HCT116 (cell line): ENCODE measurements at regions not wholly inside any gene's neighbourhood (a gene's known extent, or its start where the extent isn't known, plus 50 kb on each side); places are given as distances from the start of the nearest gene placed in this dataset.

Experiments used
- ATAC-seq: fragments of 200-7000 bp; cut with Tn5 transposase; 2 replicates; pipeline ENCODE4 v1.9.1; 2020; ENCODE audit warnings: mild to moderate bottlenecking, moderate library complexity
- BruUV-seq: library from RNA; stranded (reverse); fragments of 400-500 nt; replicated peaks from 2 replicates; lab custom pipeline; 2021; lab: Mats Ljungman, UMichigan
- CTCF ChIA-PET: fragments of 300-600 bp; sonication (Branson Sonifier 250); formaldehyde crosslinking; loops from one replicate; lab custom pipeline; 2021; ENCODE audit warnings: antibody characterized with exemption; lab: Charles Lee
- POLR2A ChIA-PET: fragments of 300-600, 350-600 bp; sonication (Branson Sonifier 250); formaldehyde crosslinking; loops from one replicate; lab custom pipeline; 2021; ENCODE audit warnings: antibody characterized with exemption; lab: Charles Lee
- RAD21 ChIA-PET, 2 experiments: fragments of 300-600 bp; sonication (Branson Sonifier 250); formaldehyde crosslinking; loops; one replicate each; lab custom pipeline; 2023; ENCODE audit warnings: low total read pairs in 2 of 2; ENCODE audit not compliant: uncharacterized antibody in 2 of 2, unreplicated experiment in 2 of 2, low non-redundant PET in 1 of 2; lab: Charles Lee
- DNase-seq: peaks from one replicate; pipeline ENCODE4 v3.0.0-alpha.2; 2010; ENCODE audit warnings: low read depth, low spot score
- H2AFZ ChIP-seq: fragments of 200-600 bp; shearing (Covaris generic), sonication (generic); 2 replicates; pipeline ENCODE4 v1.6.1; 2017; ENCODE audit warnings: low read depth, mixed run types, mixed read lengths, antibody characterized with exemption, low read length; ENCODE audit not compliant: poor library complexity, severe bottlenecking
- H3K27ac ChIP-seq: 2 replicates; pipeline ENCODE4 v1.5.1; 2012; ENCODE audit warnings: low read depth, low read length
- H3K27me3 ChIP-seq: fragments of 200-600 bp; sonication (generic); 2 replicates; pipeline ENCODE4 v1.6.1; 2016; ENCODE audit warnings: mixed run types, low read length, mixed read lengths; ENCODE audit not compliant: insufficient read depth
- H3K36me3 ChIP-seq, 2 experiments: fragments of 200-500 bp in 1 of 2; fragments of 200-600 bp in 1 of 2; sonication (Bioruptor generic) in 1 of 2; sonication (generic) in 1 of 2; 2 replicates each; pipeline versions ENCODE4 v1.5.1 to v1.6.1; 2014 to 2016; ENCODE audit warnings: low read length in 2 of 2, inconsistent platforms in 1 of 2, mixed read lengths in 1 of 2, mixed run types in 1 of 2; ENCODE audit not compliant: insufficient read depth in 2 of 2, control insufficient read depth in 1 of 2
- H3K4me1 ChIP-seq, 2 experiments: fragments of 200-600 bp in 1 of 2; sonication (generic) in 1 of 2; 2 replicates each; pipeline versions ENCODE4 v1.5.1 to v1.6.1; 2012 to 2017; ENCODE audit warnings: low read length in 2 of 2, inconsistent platforms in 1 of 2, mild to moderate bottlenecking in 1 of 2, mixed read lengths in 1 of 2, mixed run types in 1 of 2, moderate library complexity in 1 of 2; ENCODE audit not compliant: insufficient read depth in 2 of 2, control insufficient read depth in 1 of 2
- H3K4me2 ChIP-seq: fragments of 200-600 bp; sonication (generic); 2 replicates; pipeline ENCODE4 v1.6.1; 2017; ENCODE audit warnings: mixed run types, low read length, mixed read lengths
- H3K4me3 ChIP-seq, 2 experiments: fragments of 200-600 bp in 1 of 2; sonication (generic) in 1 of 2; replicated peaks in 1 of 2; 2 replicates each; pipeline ENCODE4 v1.5.1; 2011 to 2016; ENCODE audit warnings: low read length in 2 of 2, control low read depth in 1 of 2, low read depth in 1 of 2, mild to moderate bottlenecking in 1 of 2, mixed read lengths in 1 of 2, mixed run types in 1 of 2
- H3K79me2 ChIP-seq: fragments of 200-600 bp; sonication (generic); 2 replicates; pipeline ENCODE4 v1.6.1; 2017; ENCODE audit warnings: mild to moderate bottlenecking, mixed run types, low read length, moderate library complexity, mixed read lengths; ENCODE audit not compliant: insufficient read depth
- H3K9ac ChIP-seq: fragments of 200-600 bp; sonication (generic); 2 replicates; pipeline ENCODE4 v1.6.1; 2016; ENCODE audit warnings: low read length, mixed read lengths
- H3K9me2 ChIP-seq: fragments of 200-600 bp; sonication (generic), shearing (Covaris generic); 2 replicates; pipeline ENCODE4 v1.6.1; 2017; ENCODE audit warnings: mixed run types, mild to moderate bottlenecking, moderate library complexity; ENCODE audit not compliant: insufficient read depth
- H3K9me3 ChIP-seq, 2 experiments: fragments of 200-500 bp in 1 of 2; fragments of 200-600 bp in 1 of 2; sonication (Bioruptor generic) in 1 of 2; sonication (generic) in 1 of 2; 2 replicates each; pipeline ENCODE4 v1.6.1; 2014 to 2017; ENCODE audit warnings: low read length in 2 of 2, mixed read lengths in 2 of 2, inconsistent platforms in 1 of 2, low read depth in 1 of 2, mild to moderate bottlenecking in 1 of 2, mixed run types in 1 of 2, moderate library complexity in 1 of 2; ENCODE audit not compliant: control insufficient read depth in 1 of 2, insufficient read depth in 1 of 2
- H4K20me1 ChIP-seq: fragments of 200-600 bp; sonication (generic), shearing (Covaris generic); 2 replicates; pipeline ENCODE4 v1.6.1; 2017; ENCODE audit warnings: mixed run types, mild to moderate bottlenecking, moderate library complexity; ENCODE audit not compliant: insufficient read depth
- CEBPB ChIP-seq: IDR thresholded peaks from 2 replicates; pipeline ENCODE4 v1.6.1; 2012; ENCODE audit warnings: low read depth
- EZH2 ChIP-seq: fragments of 200-600 bp; sonication (generic); IDR thresholded peaks from 2 replicates; pipeline ENCODE4 v1.6.1; 2017; ENCODE audit warnings: antibody characterized with exemption, mixed run types
- EZH2phosphoT487 ChIP-seq: fragments of 200-600 bp; IDR thresholded peaks from 2 replicates; pipeline ENCODE4 v1.6.1; 2018; ENCODE audit warnings: antibody characterized with exemption, borderline replicate concordance
- FOSL1 ChIP-seq: IDR thresholded peaks from 2 replicates; pipeline ENCODE4 v1.6.1; 2012; ENCODE audit warnings: low read depth
- JUND ChIP-seq: IDR thresholded peaks from 2 replicates; pipeline ENCODE4 v1.6.1; 2012
- MAX ChIP-seq: IDR thresholded peaks from 2 replicates; pipeline ENCODE4 v1.6.1; 2012
- REST ChIP-seq: IDR thresholded peaks from 2 replicates; pipeline ENCODE4 v1.6.1; 2012; ENCODE audit warnings: low read depth
- SIN3A ChIP-seq: IDR thresholded peaks from 2 replicates; pipeline ENCODE4 v1.6.1; 2012; ENCODE audit warnings: low read depth
- SP1 ChIP-seq: IDR thresholded peaks from 2 replicates; pipeline ENCODE4 v1.6.1; 2012; ENCODE audit warnings: low read depth
- SRF ChIP-seq: IDR thresholded peaks from 2 replicates; pipeline ENCODE4 v1.6.1; 2012; ENCODE audit warnings: low read depth
- TCF7L2 ChIP-seq: IDR thresholded peaks from 2 replicates; pipeline ENCODE4 v1.7.0; 2011; ENCODE audit warnings: borderline replicate concordance, inconsistent platforms; ENCODE audit not compliant: insufficient read depth, insufficient read length; ENCODE audit errors: extremely low read depth
- YY1 ChIP-seq: IDR thresholded peaks from 2 replicates; pipeline ENCODE4 v1.6.1; 2011; ENCODE audit warnings: low read length, low read depth, moderate library complexity, mild to moderate bottlenecking; ENCODE audit not compliant: insufficient replicate concordance; ENCODE audit errors: extremely low read depth
- ZNF274 ChIP-seq: fragments of 200-500 bp; sonication (Bioruptor generic); IDR thresholded peaks from 2 replicates; pipeline ENCODE4 v1.6.1; 2014; ENCODE audit warnings: mild to moderate bottlenecking, low read depth, low read length, inconsistent platforms
- intact Hi-C: fragments of 100-400 bp; cut with micrococcal nuclease; formaldehyde crosslinking; loops from 2 replicates; pipeline ENCODE4 v1.10.0; 2022

- Histone ChIP-seq H3K36me3 (no peaks in the 10 kb centered on the region), H3K27me3 (no peaks in the 10 kb centered on the region), H3K9ac (no peak overlapping the region), H3K4me3 (no peak overlapping the region), H3K9me2 (no peaks in the 10 kb centered on the region), H3K27ac (no peak overlapping the region), H4K20me1 (no peaks in the 10 kb centered on the region), H3K79me2 (no peaks in the 10 kb centered on the region), H3K9me3 (peaks cover 9 to 16% of the 10 kb centered on the region in 2 experiments; a peak in 2 of 4 replicates), H3K4me1 (no peaks in the 10 kb centered on the region), H3K4me2 (no peak overlapping the region), H2AFZ (no peak overlapping the region)
- TF ChIP-seq YY1 (no peak), TCF7L2 (no peak), ZNF274 (no peak), CEBPB (no peak), SIN3A (no peak), EZH2phosphoT487 (no peak), SP1 (no peak), EZH2 (no peak), FOSL1 (no peak), MAX (no peak), SRF (no peak), JUND (no peak), REST (no peak)
- no TSS peak for BruUV-seq
- intact Hi-C loops, result no loop called here
- ATAC-seq (no peak), DNase-seq (no peak)
- ChIA-PET POLR2A (no interaction called here), CTCF (no interaction called here), RAD21 (no interaction called here)
Observed at GRCh38 chr5:64015824-64016223, 53.6 kb upstream of the HTR1A start.
